Vagina (tissue), 2 donors: ENCODE measurements at regions not wholly inside any gene's neighbourhood (a gene's known extent, or its start where the extent isn't known, plus 50 kb on each side); places are given as distances from the start of the nearest gene placed in this dataset.

Source experiments
- POLR2AphosphoS5 ChIP-seq, 2 donors: sonication (generic); formaldehyde crosslinking; IDR thresholded peaks; one replicate each; pipeline ENCODE4 v1.9.0; 2017; ENCODE audit warnings: antibody characterized with exemption in 2 of 2, mild to moderate bottlenecking in 2 of 2, low read depth in 1 of 2; ENCODE audit not compliant: insufficient read depth in 1 of 2
- TF ChIP-seq, protein P1 (sequence below), 3 experiments: fragments of 450-650 bp in 2 of 3; fragments of 200-600 bp in 1 of 3; sonication (generic) in 1 of 3; IDR thresholded peaks; one replicate each; pipeline ENCODE4 v1.5.1; 2017 to 2019; ENCODE audit warnings: antibody characterized with exemption in 3 of 3, mild to moderate bottlenecking in 2 of 3, moderate library complexity in 2 of 3

DNA sequence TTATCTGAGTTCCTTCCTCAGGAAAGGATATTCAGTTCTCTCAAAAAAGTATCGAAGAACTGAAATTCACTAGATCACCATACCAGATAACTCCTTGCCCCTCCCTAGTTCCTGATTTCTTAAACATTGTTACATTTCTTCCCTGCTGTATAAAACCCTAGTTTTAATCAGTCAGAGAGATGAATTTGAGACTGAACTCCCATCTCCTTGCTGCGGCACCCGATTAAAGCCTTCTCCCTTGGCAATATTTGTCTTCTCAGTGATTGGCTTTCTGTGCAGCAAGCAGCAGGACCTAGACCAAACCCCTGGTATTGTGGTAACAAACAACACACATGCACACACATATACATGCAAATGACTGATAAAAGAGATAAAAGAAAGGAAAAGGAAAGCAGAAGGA is 1364.6 kb upstream of the GJE1 start:
- TF ChIP-seq, protein P1, sequence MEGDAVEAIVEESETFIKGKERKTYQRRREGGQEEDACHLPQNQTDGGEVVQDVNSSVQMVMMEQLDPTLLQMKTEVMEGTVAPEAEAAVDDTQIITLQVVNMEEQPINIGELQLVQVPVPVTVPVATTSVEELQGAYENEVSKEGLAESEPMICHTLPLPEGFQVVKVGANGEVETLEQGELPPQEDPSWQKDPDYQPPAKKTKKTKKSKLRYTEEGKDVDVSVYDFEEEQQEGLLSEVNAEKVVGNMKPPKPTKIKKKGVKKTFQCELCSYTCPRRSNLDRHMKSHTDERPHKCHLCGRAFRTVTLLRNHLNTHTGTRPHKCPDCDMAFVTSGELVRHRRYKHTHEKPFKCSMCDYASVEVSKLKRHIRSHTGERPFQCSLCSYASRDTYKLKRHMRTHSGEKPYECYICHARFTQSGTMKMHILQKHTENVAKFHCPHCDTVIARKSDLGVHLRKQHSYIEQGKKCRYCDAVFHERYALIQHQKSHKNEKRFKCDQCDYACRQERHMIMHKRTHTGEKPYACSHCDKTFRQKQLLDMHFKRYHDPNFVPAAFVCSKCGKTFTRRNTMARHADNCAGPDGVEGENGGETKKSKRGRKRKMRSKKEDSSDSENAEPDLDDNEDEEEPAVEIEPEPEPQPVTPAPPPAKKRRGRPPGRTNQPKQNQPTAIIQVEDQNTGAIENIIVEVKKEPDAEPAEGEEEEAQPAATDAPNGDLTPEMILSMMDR (IDR thresholded peaks at IDR 0.05): no peak
- no peak for TF ChIP-seq POLR2AphosphoS5 (IDR thresholded peaks at IDR 0.05; ENCODE audit: insufficient read depth in 1 of 2, low read depth in 1 of 2)
